ENCODE measurements at regions not wholly inside any gene's neighbourhood (a gene's known extent, or its start where the extent isn't known, plus 50 kb on each side); places are given as distances from the start of the nearest gene placed in this dataset.

GRCh38 chr2:19543663-19544383 is 185.4 kb upstream of the OSR1 start:
- FAIRE-seq (no peak), DNase-seq (no peak)
- H3K4me3 ChIP-seq (ENCODE audit: low read depth in 1 of 3, low read length in 3 of 3) = no peak overlapping the region
- H3K27me3 ChIP-seq (ENCODE audit: control insufficient read depth in 3 of 3, insufficient read depth in 3 of 3, low read length in 3 of 3) = no peaks in the 10 kb centered on the region
- H3K4me1 ChIP-seq (ENCODE audit: control insufficient read depth in 3 of 3, insufficient read depth in 2 of 3, low read depth in 1 of 3, low read length in 2 of 3) = peaks cover 0 to 13% (median 6%) of the 10 kb centered on the region in 3 donors
- H3K27ac ChIP-seq (ENCODE audit: low read depth in 1 of 3, low read length in 2 of 3) = no peak overlapping the region
- no peaks in the 10 kb centered on the region for H3K9me3 ChIP-seq (ENCODE audit: control insufficient read depth in 2 of 2, insufficient read depth in 1 of 2, low read depth in 1 of 2, low read length in 1 of 2)
- 78 to 85% (median 80%) methylated on average over 2 of the region's 2 CpGs for WGBS, 3 donors
- H3K36me3 ChIP-seq (ENCODE audit: control insufficient read depth in 3 of 3, insufficient read depth in 2 of 3, low read depth in 1 of 3, low read length in 3 of 3) = no peaks in the 10 kb centered on the region

- Histone ChIP-seq H3K27ac (ENCODE audit: low read depth in 1 of 3, low read length in 2 of 3) (no peak overlapping the region), H3K9me3 (ENCODE audit: control insufficient read depth in 2 of 2, insufficient read depth in 1 of 2, low read depth in 1 of 2, low read length in 1 of 2) (no peaks in the 10 kb centered on the region), H3K36me3 (ENCODE audit: control insufficient read depth in 3 of 3, insufficient read depth in 2 of 3, low read depth in 1 of 3, low read length in 3 of 3) (no peaks in the 10 kb centered on the region), H3K4me3 (ENCODE audit: low read depth in 1 of 3, low read length in 3 of 3) (no peak overlapping the region), H3K27me3 (ENCODE audit: control insufficient read depth in 3 of 3, insufficient read depth in 3 of 3, low read length in 3 of 3) (no peaks in the 10 kb centered on the region), H3K4me1 (ENCODE audit: control insufficient read depth in 3 of 3, insufficient read depth in 2 of 3, low read depth in 1 of 3, low read length in 2 of 3) (peaks cover 0 to 13% (median 6%) of the 10 kb centered on the region in 3 donors)
- DNase-seq (no peak), FAIRE-seq (no peak)
- WGBS, 3 donors = 80 to 91% (median 82%) methylated on average over 8 of the region's 8 CpGs
Measured at GRCh38 chr2:19542796-19543662, 184.6 kb upstream of the OSR1 start.

- no peak overlapping the region for H3K27ac ChIP-seq (ENCODE audit: low read depth in 1 of 3, low read length in 2 of 3)
- DNase-seq = no peak
- no peaks in the 10 kb centered on the region for H3K9me3 ChIP-seq (ENCODE audit: control insufficient read depth in 2 of 2, insufficient read depth in 1 of 2, low read depth in 1 of 2, low read length in 1 of 2)
- no peaks in the 10 kb centered on the region for H3K36me3 ChIP-seq (ENCODE audit: control insufficient read depth in 3 of 3, insufficient read depth in 2 of 3, low read depth in 1 of 3, low read length in 3 of 3)
- no peaks in the 10 kb centered on the region for H3K27me3 ChIP-seq (ENCODE audit: control insufficient read depth in 3 of 3, insufficient read depth in 3 of 3, low read length in 3 of 3)
- H3K4me3 ChIP-seq (ENCODE audit: low read depth in 1 of 3, low read length in 3 of 3) = no peak overlapping the region
- no peak for FAIRE-seq
- H3K4me1 ChIP-seq (ENCODE audit: control insufficient read depth in 3 of 3, insufficient read depth in 2 of 3, low read depth in 1 of 3, low read length in 2 of 3) = peaks cover 0 to 13% (median 6%) of the 10 kb centered on the region in 3 donors
- 77 to 88% (median 84%) methylated on average over 4 of the region's 4 CpGs for WGBS, 3 donors
Measured at GRCh38 chr2:19541884-19542283, 183.5 kb upstream of the OSR1 start.

- DNase-seq (peak; percentile 14 to 89), FAIRE-seq (peak; percentile 71)
- no peaks in the 10 kb centered on the region for H3K9me3 ChIP-seq (ENCODE audit: control insufficient read depth in 2 of 2, insufficient read depth in 1 of 2, low read depth in 1 of 2, low read length in 1 of 2)
- peak overlapping the region in 2 of 3 donors; percentile 52 to 88 for H3K27ac ChIP-seq (ENCODE audit: low read depth in 1 of 3, low read length in 2 of 3)
- 14 to 58% (median 26%) methylated on average over 7 of the region's 7 CpGs for WGBS, 3 donors
- no peaks in the 10 kb centered on the region for H3K27me3 ChIP-seq (ENCODE audit: control insufficient read depth in 3 of 3, insufficient read depth in 3 of 3, low read length in 3 of 3)
- no peak overlapping the region for H3K4me3 ChIP-seq (ENCODE audit: low read depth in 1 of 3, low read length in 3 of 3)
- H3K36me3 ChIP-seq (ENCODE audit: control insufficient read depth in 3 of 3, insufficient read depth in 2 of 3, low read depth in 1 of 3, low read length in 3 of 3) = no peaks in the 10 kb centered on the region
- peaks cover 0 to 13% (median 6%) of the 10 kb centered on the region in 3 donors for H3K4me1 ChIP-seq (ENCODE audit: control insufficient read depth in 3 of 3, insufficient read depth in 2 of 3, low read depth in 1 of 3, low read length in 2 of 3)
Measured at GRCh38 chr2:19540739-19541525, 182.5 kb upstream of the OSR1 start.

- peak in 1 of 2 donors; percentile 94 for DNase-seq
- no peaks in the 10 kb centered on the region for H3K9me3 ChIP-seq (ENCODE audit: control insufficient read depth in 2 of 2, insufficient read depth in 1 of 2, low read depth in 1 of 2, low read length in 1 of 2)
- H3K4me3 ChIP-seq (ENCODE audit: low read depth in 1 of 3, low read length in 3 of 3) = no peak overlapping the region
- peaks cover 0 to 13% (median 6%) of the 10 kb centered on the region in 3 donors for H3K4me1 ChIP-seq (ENCODE audit: control insufficient read depth in 3 of 3, insufficient read depth in 2 of 3, low read depth in 1 of 3, low read length in 2 of 3)
- no peaks in the 10 kb centered on the region for H3K27me3 ChIP-seq (ENCODE audit: control insufficient read depth in 3 of 3, insufficient read depth in 3 of 3, low read length in 3 of 3)
- no peaks in the 10 kb centered on the region for H3K36me3 ChIP-seq (ENCODE audit: control insufficient read depth in 3 of 3, insufficient read depth in 2 of 3, low read depth in 1 of 3, low read length in 3 of 3)
- 13 to 54% (median 32%) methylated on average over 7 of the region's 7 CpGs for WGBS, 3 donors
- H3K27ac ChIP-seq (ENCODE audit: low read depth in 1 of 3, low read length in 2 of 3) = peak overlapping the region in 2 of 3 donors; percentile 63 to 68
- FAIRE-seq = peak; percentile 49
Measured at GRCh38 chr2:19538411-19538963, 180.1 kb upstream of the OSR1 start.

- Histone ChIP-seq H3K27me3 (ENCODE audit: control insufficient read depth in 3 of 3, insufficient read depth in 3 of 3, low read length in 3 of 3) (no peaks in the 10 kb centered on the region), H3K27ac (ENCODE audit: low read depth in 1 of 3, low read length in 2 of 3) (no peak overlapping the region), H3K36me3 (ENCODE audit: control insufficient read depth in 3 of 3, insufficient read depth in 2 of 3, low read depth in 1 of 3, low read length in 3 of 3) (no peaks in the 10 kb centered on the region), H3K9me3 (ENCODE audit: control insufficient read depth in 2 of 2, insufficient read depth in 1 of 2, low read depth in 1 of 2, low read length in 1 of 2) (no peaks in the 10 kb centered on the region), H3K4me1 (ENCODE audit: control insufficient read depth in 3 of 3, insufficient read depth in 2 of 3, low read depth in 1 of 3, low read length in 2 of 3) (peaks cover 0 to 10% (median 6%) of the 10 kb centered on the region in 3 donors), H3K4me3 (ENCODE audit: low read depth in 1 of 3, low read length in 3 of 3) (no peak overlapping the region)
- peak in 1 of 2 donors; percentile 17 for DNase-seq
- FAIRE-seq = no peak
- WGBS, 3 donors = 33 to 62% (median 57%) methylated on average over 3 of the region's 3 CpGs
Measured at GRCh38 chr2:19536136-19536535, 177.7 kb upstream of the OSR1 start.

- Histone ChIP-seq H3K9me3 (ENCODE audit: control insufficient read depth in 2 of 2, insufficient read depth in 1 of 2, low read depth in 1 of 2, low read length in 1 of 2) (no peaks in the 10 kb centered on the region), H3K27me3 (ENCODE audit: control insufficient read depth in 3 of 3, insufficient read depth in 3 of 3, low read length in 3 of 3) (no peaks in the 10 kb centered on the region), H3K4me3 (ENCODE audit: low read depth in 1 of 3, low read length in 3 of 3) (no peak overlapping the region), H3K36me3 (ENCODE audit: control insufficient read depth in 3 of 3, insufficient read depth in 2 of 3, low read depth in 1 of 3, low read length in 3 of 3) (no peaks in the 10 kb centered on the region), H3K27ac (ENCODE audit: low read depth in 1 of 3, low read length in 2 of 3) (no peak overlapping the region), H3K4me1 (ENCODE audit: control insufficient read depth in 3 of 3, insufficient read depth in 2 of 3, low read depth in 1 of 3, low read length in 2 of 3) (no peaks in the 10 kb centered on the region)
- DNase-seq = no peak
- FAIRE-seq = no peak
- WGBS, 3 donors = 98 to 100% (median 100%) methylated on average over 1 of the region's 1 CpG
Measured at GRCh38 chr2:19532547-19533196, 174.2 kb upstream of the OSR1 start.
